ENCODE measurements at regions not wholly inside any gene's neighbourhood (a gene's known extent, or its start where the extent isn't known, plus 50 kb on each side); places are given as distances from the start of the nearest gene placed in this dataset.
"Not testable (repeated sequence)": the region's sequence is repeated elsewhere in the genome, so short reads cannot be mapped to it uniquely, and the experiment has no call there.

DNA sequence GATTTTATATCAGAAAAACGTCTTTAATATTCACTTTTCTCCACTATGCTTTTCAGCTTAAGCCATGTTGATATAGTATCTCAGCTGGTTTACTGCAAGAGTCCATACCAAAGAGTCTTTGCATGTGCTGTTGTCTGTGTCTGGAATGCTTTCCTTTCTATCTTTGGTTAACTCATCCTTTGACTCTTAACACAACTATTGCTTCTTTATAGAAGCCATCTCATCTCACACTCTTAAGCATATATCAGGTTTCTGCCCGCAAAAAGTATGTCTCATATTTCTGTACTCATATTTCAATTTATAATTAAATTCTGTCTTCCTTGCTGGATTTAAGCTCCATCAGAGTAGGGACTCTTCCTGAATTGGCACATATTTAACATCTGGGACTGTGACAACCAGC is 220.9 kb upstream of the KCNK2 start:
- no peak for DNase-seq (ENCODE audit: low spot score)

DNA sequence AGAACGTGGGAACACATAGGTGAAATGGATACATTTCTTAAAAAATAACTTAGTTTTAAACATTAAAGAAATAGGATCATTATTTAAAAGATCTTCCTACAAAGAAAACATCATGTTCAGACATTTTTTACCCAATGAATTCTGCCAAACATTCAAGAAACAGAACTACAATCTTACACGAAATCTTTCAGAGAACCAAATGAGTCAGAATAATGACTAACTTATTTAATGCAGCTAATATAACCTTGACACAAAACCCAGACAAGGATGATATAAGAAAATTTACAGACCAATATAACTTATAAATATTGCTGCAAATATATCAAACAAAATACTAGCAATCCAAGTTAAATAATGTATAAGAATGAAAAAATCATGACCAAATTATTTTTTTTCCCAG is 220.1 kb upstream of the KCNK2 start:
- peak; percentile 26 for DNase-seq (ENCODE audit: low spot score)

DNA sequence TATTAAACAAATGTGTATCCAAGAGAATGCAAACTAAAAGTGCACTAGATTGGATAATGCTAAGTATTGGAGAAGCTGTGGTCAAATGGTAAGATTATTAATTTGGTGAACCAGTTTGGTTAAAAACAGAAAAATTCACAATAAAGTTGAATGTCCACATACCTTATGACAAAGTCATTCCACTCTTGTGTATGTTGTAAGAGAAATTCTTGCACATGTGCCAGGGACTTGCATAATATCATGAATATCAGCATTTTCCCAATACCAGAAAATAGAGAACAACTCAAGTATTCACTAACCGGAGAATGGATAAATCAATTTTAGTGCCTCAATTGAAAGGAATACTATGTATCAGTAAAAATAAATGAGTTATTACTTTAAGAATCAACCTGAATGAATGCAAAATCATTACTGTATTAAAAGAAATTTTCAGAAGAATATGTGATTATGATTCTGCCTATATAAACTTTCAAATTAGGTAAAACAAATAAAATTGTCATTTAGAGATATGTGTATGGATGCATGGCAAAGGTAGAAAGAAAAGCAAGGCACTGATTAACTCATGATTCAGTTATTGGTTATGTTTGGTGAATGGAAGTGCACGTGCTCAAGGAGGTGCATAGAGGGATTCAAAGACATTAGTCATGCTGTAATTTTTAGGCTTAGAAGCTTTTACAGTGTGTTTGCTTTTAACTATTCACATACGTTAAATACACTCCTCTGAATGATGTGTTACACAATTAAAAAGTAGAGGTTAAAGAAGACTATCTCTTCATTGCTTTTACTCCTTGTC is 217.4 kb upstream of the KCNK2 start:
- DNase-seq (ENCODE audit: low spot score): peak; percentile 32

DNA sequence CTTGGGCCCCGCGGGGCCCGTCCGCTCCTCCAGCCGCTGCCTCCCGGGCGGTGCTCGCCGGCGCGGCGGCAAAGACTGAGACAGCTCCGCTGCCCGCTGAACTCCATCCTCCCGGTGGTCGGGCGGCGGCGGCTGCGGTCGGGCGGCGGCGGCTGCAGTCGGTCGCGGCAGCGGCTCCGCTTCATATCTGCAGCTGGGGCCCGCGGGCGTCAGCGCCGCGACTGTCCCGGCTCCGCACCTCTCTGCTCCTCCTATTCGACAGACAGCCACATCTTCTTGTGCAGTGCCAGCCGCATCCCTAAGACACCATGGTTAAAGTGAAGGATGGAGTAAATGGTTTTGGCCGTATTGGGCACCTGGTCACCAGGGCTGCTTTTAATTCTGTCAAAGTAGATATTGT is 212.1 kb upstream of the KCNK2 start:
- DNase-seq (ENCODE audit: low spot score): not testable (repeated sequence)

DNA sequence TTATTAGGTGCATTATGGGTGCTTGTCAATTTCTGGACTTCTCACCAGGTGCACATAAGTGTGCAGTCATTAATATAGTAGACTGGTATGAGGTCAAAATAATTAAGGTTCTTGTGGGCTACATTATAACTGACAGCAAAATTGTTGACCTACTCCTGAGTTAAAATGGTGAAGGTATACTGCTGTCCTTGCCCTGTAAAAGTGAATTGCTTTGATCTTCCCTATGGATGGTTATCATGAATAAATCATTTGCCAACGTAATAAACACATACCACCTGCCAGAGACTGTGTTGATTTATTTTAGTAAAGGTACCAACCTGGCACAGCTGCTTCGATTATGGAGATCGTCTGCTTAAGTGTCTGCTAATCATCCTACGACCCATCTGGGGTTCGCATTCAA is 201.6 kb upstream of the KCNK2 start:
- no peak for DNase-seq (ENCODE audit: low spot score)

DNA sequence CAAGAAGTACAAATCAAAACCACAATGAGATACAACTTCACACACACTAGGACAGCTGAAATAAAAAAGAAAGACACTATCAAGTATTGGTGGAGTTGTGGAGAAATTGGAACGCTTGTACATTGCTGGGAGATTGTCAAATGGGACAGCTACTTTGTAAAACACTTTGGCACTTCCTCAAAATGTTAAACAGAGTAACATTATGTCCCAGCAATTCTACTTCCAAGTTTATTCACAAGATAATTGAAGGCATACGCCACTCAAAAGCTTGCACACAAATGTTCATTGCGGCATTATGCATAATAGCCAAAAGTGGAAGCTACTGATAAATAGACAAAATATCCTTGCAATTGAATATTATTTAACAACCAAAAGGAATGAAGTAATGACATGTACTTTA is 199.9 kb upstream of the KCNK2 start:
- no peak for DNase-seq (ENCODE audit: low spot score)

DNA sequence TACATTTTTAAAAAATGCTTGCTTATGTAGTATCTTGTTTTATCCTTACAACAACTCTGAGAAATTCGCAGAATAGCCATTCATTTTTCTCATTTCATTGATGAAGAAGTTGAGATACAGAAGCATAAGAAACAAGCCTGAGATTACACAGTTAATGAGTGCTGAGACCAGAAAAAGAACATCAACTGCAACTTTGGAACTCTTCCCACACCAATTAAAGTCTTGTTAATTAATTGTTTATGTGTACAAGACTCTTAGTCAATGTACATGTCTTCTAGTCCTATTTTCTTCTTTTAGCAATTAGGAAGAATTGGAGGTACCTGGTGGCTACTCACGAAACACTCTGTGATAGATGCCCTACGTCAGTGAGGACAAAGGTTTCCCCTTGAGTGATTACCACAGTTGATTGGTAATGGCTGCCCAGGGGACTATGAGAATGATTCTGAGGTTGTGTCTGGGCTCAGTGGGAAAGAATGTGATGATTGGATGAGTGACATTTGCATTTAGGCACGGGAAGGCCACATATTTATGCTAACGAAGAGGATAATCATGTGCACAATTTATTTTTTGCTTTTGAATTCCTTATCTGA is 187.4 kb upstream of the KCNK2 start:
- no peak for DNase-seq (ENCODE audit: low spot score)

DNA sequence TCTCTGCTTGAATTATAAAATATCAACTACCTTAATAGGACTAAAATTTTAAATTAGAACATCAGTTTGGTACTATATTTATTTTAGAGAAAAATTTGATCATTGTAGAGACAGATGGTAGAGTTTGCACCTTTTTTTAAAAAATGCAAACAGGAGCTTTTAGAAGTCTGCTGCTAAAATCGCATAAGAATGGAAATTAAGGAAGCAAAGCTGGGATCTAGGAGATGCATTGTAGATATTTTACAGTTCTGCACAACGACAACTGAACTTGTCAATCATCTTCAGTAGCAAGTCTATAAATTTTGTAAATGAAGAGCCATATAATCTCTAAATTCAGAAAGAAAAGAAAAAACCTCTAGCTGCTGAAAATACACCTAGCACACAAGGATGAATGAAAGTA is 185.6 kb upstream of the KCNK2 start:
- DNase-seq (ENCODE audit: low spot score): no peak

DNA sequence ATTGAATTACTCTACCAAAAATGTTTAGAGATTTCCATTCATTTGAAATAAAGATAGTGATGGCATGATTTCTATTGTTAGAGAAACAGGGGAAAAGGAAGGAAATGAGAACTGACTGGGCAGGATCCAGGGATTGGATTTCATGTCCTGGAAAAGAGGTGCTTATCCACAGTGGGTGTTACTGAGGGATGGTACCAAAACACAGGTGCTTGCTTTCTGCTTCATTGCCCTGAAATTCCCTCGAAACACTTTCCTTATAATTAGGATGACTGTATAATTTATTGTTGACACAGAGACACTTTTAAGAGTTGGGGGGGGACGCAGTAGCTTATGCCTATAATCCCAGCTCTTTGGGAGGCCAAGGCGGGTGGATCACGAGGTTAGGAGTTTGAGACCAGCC is 185.0 kb upstream of the KCNK2 start:
- DNase-seq (ENCODE audit: low spot score): no peak

DNA sequence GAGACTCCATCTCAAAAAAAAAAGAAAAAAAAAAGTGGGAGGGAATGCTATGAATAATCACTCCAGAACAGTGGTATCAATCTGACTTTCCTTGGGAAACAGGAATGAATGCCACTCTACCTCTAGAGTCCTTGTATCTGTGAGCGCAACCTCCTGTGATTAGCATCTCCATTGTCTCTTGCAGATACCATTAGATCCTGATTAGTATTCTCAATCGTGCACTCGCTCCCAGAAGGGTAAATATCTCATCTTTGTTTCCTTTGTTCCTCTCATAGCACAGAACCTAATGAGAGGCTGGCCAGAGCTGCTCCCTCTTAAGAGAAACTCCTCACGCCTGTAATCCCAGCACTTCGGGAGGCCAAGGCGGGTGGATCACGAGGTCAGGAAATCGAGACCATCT is 184.4 kb upstream of the KCNK2 start:
- DNase-seq (ENCODE audit: low spot score): no peak

DNA sequence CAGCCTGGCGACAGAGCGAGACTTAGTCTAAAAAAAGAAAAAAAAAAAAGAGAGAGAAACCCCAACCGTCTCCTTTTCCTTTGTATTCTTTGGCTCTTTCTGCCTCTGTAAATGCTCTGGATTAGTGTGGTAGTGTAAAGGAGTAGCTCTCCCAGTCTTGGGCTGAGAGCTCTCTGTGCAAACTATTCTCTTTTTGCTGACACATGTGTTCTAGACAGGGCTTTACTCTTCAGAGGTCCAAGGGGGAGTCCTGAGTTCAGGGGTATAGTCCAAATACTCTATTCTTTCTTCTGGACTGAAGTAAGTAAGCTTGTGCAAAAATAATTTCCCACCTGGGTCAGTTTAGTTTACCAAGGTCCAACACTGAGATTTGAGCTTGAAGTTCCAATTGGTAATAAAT is 183.8 kb upstream of the KCNK2 start:
- DNase-seq (ENCODE audit: low spot score): no peak

DNA sequence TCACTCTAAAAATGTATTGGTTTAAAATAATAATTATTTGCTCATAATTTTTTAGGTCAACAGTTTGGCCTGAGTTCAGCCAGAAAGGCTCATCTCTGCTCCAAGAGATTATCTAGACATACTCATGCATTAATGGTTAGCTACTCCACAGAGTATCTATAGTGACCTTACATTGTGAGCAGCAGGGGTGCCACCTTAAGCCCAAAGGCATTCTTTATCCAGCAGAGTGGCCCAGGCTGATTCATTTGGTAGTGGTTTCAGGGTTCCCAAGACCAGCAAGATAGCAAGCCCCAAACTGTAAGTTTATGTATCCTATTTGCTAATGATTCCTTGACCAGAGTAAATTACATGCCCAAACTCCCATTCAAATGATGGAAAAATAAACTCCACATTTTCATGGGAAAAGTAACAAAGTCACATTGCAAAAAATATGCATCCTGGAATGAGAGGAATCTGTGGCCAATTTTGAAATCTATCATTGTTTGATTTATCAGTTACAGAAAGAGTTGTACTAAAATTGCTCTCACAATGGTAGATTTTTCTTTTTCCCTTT is 182.6 kb upstream of the KCNK2 start:
- peak; percentile 18 for DNase-seq (ENCODE audit: low spot score)

DNA sequence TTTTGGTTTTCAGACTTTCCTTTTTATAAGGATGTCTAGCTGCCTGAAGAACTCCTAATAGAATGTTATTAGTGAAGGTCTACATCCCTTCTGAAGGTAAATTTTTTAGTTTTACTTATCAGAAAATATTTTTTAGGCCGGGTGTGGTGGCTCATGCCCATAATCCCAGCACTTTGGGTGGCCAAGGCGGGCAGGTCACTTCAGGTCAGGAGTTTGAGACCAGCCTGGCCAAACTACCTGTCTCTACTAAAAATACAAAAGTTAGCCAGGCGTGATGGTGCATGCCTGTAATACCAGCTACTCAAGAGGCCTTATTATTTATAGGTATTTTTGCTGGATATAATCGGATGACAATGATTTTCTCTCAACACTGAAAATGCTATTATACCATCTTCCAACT is 181.9 kb upstream of the KCNK2 start:
- no peak for DNase-seq (ENCODE audit: low spot score)

DNA sequence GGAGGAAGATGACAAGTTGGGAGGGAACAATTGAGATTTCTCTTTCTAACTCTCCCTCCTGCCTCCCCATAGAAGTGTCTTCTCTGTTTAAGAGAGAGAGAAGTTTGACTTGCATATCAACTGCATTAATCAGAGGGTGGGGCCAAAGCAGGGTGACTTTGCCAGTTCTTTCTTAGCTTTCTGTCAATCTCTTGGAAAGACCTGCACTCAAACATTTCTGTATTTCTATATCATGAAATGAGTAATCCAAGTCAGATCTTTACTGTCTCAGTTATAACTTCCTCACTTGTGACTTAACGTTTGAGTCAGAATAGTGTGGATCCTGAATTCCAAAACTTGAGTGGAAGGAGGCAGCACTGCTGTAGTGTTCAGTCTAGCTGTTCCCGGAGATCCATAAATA is 180.8 kb upstream of the KCNK2 start:
- peak; percentile 44 for DNase-seq (ENCODE audit: low spot score)

DNA sequence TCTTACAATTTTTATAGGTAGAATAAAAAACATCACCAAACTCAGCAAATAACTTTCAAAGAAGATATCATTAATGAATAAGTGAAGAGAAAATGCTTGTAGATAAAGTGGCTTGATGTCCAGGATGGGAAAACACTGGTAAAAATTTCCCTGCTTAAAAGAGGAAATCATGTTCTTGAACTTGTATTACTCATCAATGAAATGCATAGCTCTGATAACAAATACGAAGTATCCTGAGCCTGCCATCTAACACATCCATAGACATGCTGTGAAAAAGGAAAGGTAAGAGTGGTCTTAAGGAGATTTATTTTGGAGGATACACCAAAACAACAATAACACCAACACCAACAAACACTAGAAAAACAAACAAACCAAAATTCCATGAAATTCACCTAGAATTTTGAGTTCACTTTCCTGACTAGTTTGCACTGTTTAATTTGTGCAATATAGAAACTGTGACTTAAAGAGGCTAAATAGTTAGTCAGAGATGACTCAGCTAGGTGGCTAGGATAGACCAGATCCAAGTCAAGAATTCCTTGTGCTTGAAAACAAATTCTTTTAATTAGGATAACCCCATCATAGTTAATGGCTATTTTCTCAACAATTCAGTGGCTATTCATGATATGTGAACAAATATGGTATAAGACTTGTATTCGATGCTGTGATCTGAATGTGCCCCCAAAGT is 179.8 kb upstream of the KCNK2 start:
- peak; percentile 9 for DNase-seq (ENCODE audit: low spot score)

DNA sequence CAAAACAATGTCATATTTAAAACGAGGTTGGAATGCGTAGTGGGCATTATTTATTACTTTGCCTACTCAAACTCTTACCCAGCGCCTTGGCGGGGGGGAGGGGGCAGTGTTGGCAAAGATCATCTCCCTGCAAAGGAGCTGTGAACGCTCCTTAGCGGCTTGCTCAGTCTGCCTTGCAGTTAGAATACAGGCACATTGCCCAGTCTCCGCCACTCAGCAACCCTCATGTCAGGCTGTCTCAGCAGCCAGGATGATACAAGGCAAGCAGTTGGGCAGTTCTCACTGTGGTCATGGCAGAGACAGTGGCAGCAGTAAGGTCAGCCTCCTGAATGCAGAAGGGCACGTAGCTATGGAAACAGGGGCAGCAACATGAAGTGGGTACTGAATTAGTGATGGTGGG is 170.4 kb upstream of the KCNK2 start:
- no peak for DNase-seq (ENCODE audit: low spot score)

DNA sequence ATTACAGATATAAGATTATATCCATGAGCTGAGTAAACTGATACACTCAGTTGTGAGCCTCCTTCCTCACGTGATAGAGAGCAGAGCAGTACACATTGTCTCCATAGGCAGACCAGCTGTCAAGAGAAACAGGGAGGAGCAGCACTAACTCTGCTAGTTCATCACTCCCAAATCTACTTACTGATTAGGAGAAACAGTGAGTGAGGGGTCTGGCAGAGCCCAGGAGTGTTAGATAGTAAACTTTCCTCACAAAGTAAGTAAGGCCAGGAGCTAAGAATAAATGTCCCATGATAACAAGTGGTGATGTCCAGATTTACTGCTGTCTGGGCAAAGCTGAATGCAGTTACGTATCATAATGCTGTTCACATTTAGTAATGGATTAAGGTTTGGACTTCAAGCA is 168.6 kb upstream of the KCNK2 start:
- DNase-seq (ENCODE audit: low spot score): no peak

DNA sequence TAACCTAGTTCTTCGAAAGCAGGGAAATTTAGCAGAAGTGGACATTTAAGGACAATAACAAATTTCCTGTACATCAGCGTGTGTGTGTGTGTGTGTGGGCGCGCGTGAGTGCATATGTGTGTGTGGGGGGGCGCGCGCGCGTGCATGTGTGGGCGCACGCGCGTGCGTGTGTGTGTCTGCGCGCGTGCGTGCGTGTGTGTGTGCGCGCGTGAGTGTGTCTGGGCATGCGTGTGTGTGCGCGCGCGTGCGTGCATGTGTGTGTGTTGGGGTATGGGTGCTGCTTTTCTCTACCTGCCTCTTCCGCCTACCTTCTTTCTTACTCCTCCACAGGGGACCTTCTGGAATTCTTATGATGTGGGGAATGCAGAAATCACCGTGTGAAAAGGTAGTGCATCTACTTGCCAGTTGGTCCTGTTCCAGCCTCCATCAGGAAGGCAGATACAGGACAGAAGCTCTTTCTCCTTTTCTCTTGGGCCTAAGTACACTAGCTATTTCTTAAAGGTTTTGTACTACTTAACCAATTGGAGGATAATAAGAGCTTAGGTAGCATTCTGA is 165.4 kb upstream of the KCNK2 start:
- no peak for DNase-seq (ENCODE audit: low spot score)

DNA sequence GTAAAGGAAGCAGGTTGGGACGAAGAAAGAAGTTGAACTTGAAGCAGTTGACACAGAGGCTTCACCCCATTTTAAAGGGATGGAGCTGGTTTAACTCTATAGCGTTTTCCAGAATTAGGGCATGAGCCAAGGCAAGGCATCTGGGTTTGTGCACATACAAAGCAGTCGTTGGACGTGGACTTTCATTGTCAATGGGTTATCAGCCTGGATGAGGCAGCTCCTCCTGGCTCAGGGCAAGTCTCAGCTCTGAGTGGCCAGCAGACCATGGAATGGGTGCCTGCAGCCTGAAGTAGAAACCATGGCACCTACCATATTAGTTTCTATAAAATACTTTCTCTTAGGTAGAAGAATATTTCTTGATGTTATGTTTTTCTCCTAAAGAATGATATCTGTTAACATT is 163.8 kb upstream of the KCNK2 start:
- no peak for DNase-seq (ENCODE audit: low spot score)

DNA sequence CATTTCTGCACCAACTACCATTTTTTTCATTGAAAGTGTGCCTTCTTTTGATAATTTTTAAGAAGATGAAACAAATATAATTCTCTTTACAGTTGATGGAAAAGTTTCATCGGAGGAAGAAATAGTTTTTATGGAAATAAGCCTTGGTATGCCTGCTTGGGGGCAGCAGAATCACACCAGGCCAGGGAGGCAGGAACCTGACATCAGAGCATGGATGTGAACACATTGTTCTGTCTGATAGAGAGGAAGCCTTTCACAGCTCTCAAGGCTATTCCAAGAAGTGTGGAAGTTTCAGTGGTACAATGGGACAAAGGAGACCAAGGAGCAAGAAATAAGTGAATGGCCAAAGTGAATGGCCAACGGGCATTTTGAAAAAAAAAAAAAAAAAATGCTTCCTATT is 162.2 kb upstream of the KCNK2 start:
- DNase-seq (ENCODE audit: low spot score): no peak

DNA sequence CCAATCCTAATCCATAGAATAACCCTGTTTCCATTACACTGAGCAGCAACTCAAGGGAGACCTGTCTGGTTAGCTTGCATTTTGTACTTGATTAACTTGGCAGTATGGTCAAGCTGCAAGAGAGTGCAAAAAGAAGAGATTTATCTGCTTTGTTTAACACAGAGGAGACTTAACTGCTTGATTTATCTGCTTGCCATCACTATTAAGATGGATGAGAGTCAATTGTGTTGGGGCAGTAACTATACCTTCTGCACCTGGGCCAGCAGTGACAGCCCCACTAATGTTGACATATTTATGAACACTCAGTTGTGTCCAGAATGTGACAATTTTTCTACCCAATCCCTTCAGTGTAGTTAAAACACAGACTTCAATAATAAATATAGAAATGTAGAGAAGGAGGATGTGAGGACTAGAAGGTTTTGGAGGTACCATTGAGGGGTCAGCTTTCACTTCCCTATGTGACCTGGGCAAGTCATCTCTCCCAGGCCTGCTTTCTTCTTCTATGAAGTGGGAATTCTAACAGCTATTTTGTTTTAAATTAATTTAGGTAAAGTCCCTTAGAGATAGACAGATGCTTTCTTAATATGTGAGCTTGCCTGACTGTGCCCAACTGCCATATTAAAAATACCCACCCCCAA is 159.1 kb upstream of the KCNK2 start:
- DNase-seq (ENCODE audit: low spot score): no peak

DNA sequence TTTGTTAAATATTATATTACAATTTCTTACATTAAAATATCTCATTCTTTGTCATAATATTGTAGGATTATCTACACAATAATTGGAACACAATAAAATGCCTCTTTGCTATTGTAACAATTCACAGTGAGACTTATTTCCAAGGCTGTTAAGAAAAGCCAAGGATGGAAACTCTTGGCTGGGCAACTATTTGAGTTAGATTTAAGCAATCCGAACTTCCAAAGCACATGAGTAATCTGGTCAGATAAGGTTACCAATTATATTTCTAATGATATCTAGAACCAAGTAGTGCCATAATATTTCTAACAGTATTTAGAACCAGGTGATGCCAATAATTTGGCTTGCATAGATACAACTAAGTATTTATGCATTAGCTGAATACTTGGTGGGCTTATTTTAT is 154.7 kb upstream of the KCNK2 start:
- DNase-seq (ENCODE audit: low spot score): no peak

Measured in hepatic stellate cell (primary cell).